ENCODE measurements at regions not wholly inside any gene's neighbourhood (a gene's known extent, or its start where the extent isn't known, plus 50 kb on each side); places are given as distances from the start of the nearest gene placed in this dataset.

- Histone ChIP-seq H3K4me3 (no peak overlapping the region), H3K36me3 (no peaks in the 10 kb centered on the region), H3K9me3 (no peaks in the 10 kb centered on the region), H3K9ac (ENCODE audit: low read depth in 2 of 2, low read length in 2 of 2) (no peak overlapping the region), H3K4me1 (no peaks in the 10 kb centered on the region), H3K27me3 (no peaks in the 10 kb centered on the region), H3K27ac (no peak overlapping the region)
- DNase-seq = no peak
- intact Hi-C loops (cut with DNase I) = no loop called here
- TF ChIP-seq CTCF (IDR thresholded peaks at IDR 0.05) = no peak
Observed at GRCh38 chr5:68046445-68046844, 169.1 kb upstream of the PIK3R1 start.

GRCh38 chr5:68041293-68041692 lies 174.3 kb upstream of the PIK3R1 start:
- Histone ChIP-seq H3K4me3 (no peak overlapping the region), H3K36me3 (no peaks in the 10 kb centered on the region), H3K27me3 (no peaks in the 10 kb centered on the region), H3K27ac (no peak overlapping the region), H3K9me3 (no peaks in the 10 kb centered on the region), H3K4me1 (no peaks in the 10 kb centered on the region), H3K9ac (ENCODE audit: low read depth in 2 of 2, low read length in 2 of 2) (no peak overlapping the region)
- no peak for TF ChIP-seq CTCF (IDR thresholded peaks at IDR 0.05)
- intact Hi-C loops (cut with DNase I) = no loop called here
- no peak for DNase-seq

- Histone ChIP-seq H3K9ac (ENCODE audit: low read depth in 2 of 2, low read length in 2 of 2) (no peak overlapping the region), H3K27me3 (no peaks in the 10 kb centered on the region), H3K27ac (no peak overlapping the region), H3K36me3 (no peaks in the 10 kb centered on the region), H3K9me3 (no peaks in the 10 kb centered on the region), H3K4me1 (peaks cover 5% of the 10 kb centered on the region), H3K4me3 (no peak overlapping the region)
- DNase-seq = no peak
- no peak for TF ChIP-seq CTCF (IDR thresholded peaks at IDR 0.05)
- intact Hi-C loops (cut with DNase I) = no loop called here
Observed at GRCh38 chr5:68037546-68037945, 178.0 kb upstream of the PIK3R1 start.

GRCh38 chr5:68033961-68034571 lies 181.5 kb upstream of the PIK3R1 start:
- TF ChIP-seq CTCF (IDR thresholded peaks at IDR 0.05) = no peak
- Histone ChIP-seq H3K36me3 (no peaks in the 10 kb centered on the region), H3K9ac (ENCODE audit: low read depth in 2 of 2, low read length in 2 of 2) (no peak overlapping the region), H3K4me3 (no peak overlapping the region), H3K27me3 (no peaks in the 10 kb centered on the region), H3K27ac (no peak overlapping the region), H3K9me3 (no peaks in the 10 kb centered on the region), H3K4me1 (peaks cover 5% of the 10 kb centered on the region)
- intact Hi-C loops (cut with DNase I) = no loop called here
- peak; percentile 61 for DNase-seq

- Histone ChIP-seq H3K4me3 (no peak overlapping the region), H3K9me3 (no peaks in the 10 kb centered on the region), H3K27me3 (no peaks in the 10 kb centered on the region), H3K36me3 (no peaks in the 10 kb centered on the region), H3K9ac (ENCODE audit: low read depth in 2 of 2, low read length in 2 of 2) (no peak overlapping the region), H3K27ac (no peak overlapping the region), H3K4me1 (peaks cover 8% of the 10 kb centered on the region)
- no peak for TF ChIP-seq CTCF (IDR thresholded peaks at IDR 0.05)
- DNase-seq = no peak
- intact Hi-C loops (cut with DNase I) = no loop called here
Observed at GRCh38 chr5:68033029-68033428, 182.5 kb upstream of the PIK3R1 start.
